ENCODE measurements at regions not wholly inside any gene's neighbourhood (a gene's known extent, or its start where the extent isn't known, plus 50 kb on each side); places are given as distances from the start of the nearest gene placed in this dataset.

DNA sequence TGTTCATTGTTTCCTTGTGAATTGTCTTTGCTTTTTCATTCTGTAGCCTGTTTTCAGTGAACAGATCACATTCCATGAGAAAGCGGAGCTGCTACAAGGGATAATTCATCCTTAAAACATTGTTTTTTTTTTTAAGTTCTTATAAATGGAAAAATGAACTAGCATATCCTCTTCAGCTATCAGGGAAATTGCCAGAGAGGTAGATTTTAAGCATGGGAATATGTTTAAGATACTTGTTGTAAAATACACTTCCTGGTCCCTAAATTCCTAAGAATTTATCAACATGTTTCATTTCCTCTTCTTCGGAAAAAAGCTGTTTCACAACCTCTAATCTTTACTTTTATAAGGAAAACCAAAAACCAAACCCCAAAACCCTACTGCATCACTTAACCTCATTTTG is 238.0 kb downstream of the POSTN start:
- ChIA-PET CTCF (interaction anchor here (0.7 kb wide), 1 partner anchor 981 kb away, joined by 4 read pairs; no protein-coding TSS in a partner anchor), POLR2A (no interaction called here)
- Mint-ChIP-seq H3K4me3 (no peak overlapping the region), H3K36me3 (no peaks in the 10 kb centered on the region), H3K27me3 (peaks cover 0 to 5% (median 0%) of the 10 kb centered on the region in 5 donors), H3K4me1 (peaks cover 0 to 2% (median 0%) of the 10 kb centered on the region in 7 donors), H3K27ac (no peak overlapping the region), H3K9me3 (peaks cover 0 to 11% (median 2%) of the 10 kb centered on the region in 11 donors)
- Histone ChIP-seq H3K27me3 (ENCODE audit: control insufficient read depth in 2 of 2, insufficient read depth in 2 of 2, low read length in 2 of 2) (no peaks in the 10 kb centered on the region), H3K4me1 (ENCODE audit: control insufficient read depth in 2 of 2, insufficient read depth in 2 of 2, low read length in 2 of 2) (no peaks in the 10 kb centered on the region), H3K9me3 (ENCODE audit: control insufficient read depth in 2 of 3, low read length in 3 of 3) (no peaks in the 10 kb centered on the region), H3K36me3 (ENCODE audit: control insufficient read depth in 2 of 3, insufficient read depth in 3 of 3, low read length in 3 of 3) (no peaks in the 10 kb centered on the region), H3K27ac (ENCODE audit: low read depth, low read length) (no peak overlapping the region), H3K4me3 (ENCODE audit: low read length) (no peak overlapping the region)
- no peak for DNase-seq
- ATAC-seq = no peak
- intact Hi-C loops (cut with micrococcal nuclease) = no loop called here

DNA sequence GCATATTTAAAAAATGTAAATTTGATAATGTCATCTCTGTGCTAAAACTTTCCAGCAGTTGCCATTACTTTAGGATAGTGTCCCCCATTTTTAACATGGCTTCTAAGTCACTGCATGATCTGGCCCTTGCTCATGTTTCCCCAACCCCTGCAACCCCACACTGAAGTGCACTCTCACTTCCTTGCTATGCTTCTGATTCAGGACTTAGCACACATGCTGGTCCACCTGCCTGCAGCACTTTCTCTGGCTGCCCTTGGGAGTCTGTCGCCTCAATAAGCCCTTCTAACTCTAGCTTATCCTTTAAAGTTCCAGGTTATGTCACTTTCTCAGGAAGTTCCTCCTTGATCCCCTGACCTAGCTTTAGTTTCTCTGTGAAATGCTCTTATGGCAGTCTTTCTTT is 241.0 kb downstream of the POSTN start:
- CTCF ChIA-PET = no interaction called here
- intact Hi-C loops (cut with micrococcal nuclease) = no loop called here
- Histone ChIP-seq H3K27me3 (ENCODE audit: control insufficient read depth in 2 of 2, insufficient read depth in 2 of 2, low read length in 2 of 2) (no peaks in the 10 kb centered on the region), H3K36me3 (ENCODE audit: control insufficient read depth in 2 of 3, insufficient read depth in 3 of 3, low read length in 3 of 3) (no peaks in the 10 kb centered on the region), H3K27ac (ENCODE audit: low read depth, low read length) (no peak overlapping the region), H3K9me3 (ENCODE audit: control insufficient read depth in 2 of 3, low read length in 3 of 3) (no peaks in the 10 kb centered on the region), H3K4me3 (ENCODE audit: low read length) (no peak overlapping the region), H3K4me1 (ENCODE audit: control insufficient read depth in 2 of 2, insufficient read depth in 2 of 2, low read length in 2 of 2) (no peaks in the 10 kb centered on the region)
- H3K4me3 Mint-ChIP-seq = no peak overlapping the region
- peaks cover 0 to 5% (median 2%) of the 10 kb centered on the region in 11 donors for H3K9me3 Mint-ChIP-seq
- DNase-seq (no peak), ATAC-seq (no peak)
- no peak overlapping the region for H3K27ac Mint-ChIP-seq
- H3K27me3 Mint-ChIP-seq = peaks cover 0 to 5% (median 0%) of the 10 kb centered on the region in 5 donors
- peaks cover 0 to 4% (median 0%) of the 10 kb centered on the region in 7 donors for H3K4me1 Mint-ChIP-seq
- POLR2A ChIA-PET = no interaction called here
- H3K36me3 Mint-ChIP-seq = no peaks in the 10 kb centered on the region

DNA sequence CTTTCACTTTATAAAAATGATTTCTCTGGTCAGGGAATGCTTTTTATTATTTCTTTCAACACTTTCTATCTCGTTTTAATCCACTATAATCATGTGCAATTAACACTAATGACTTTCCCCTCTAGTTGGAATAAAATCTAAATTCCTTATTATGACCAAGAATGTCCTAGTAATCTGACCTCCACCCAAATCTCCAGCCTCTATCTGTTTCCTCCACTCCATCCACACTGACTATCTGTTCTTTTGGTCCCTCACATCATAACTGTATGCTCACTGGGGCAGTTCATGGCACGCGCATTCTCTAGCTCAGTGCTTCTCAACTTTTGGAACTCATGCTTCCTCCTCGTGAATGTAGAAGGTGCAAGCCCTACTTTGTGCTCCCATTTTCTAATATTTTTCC is 244.7 kb downstream of the POSTN start:
- no peaks in the 10 kb centered on the region for H3K36me3 Mint-ChIP-seq
- no peak for DNase-seq
- peaks cover 0 to 5% (median 2%) of the 10 kb centered on the region in 11 donors for H3K9me3 Mint-ChIP-seq
- intact Hi-C loops (cut with micrococcal nuclease) = no loop called here
- H3K27ac Mint-ChIP-seq = no peak overlapping the region
- Histone ChIP-seq H3K4me3 (ENCODE audit: low read length) (no peak overlapping the region), H3K27me3 (ENCODE audit: control insufficient read depth in 2 of 2, insufficient read depth in 2 of 2, low read length in 2 of 2) (no peaks in the 10 kb centered on the region), H3K9me3 (ENCODE audit: control insufficient read depth in 2 of 3, low read length in 3 of 3) (no peaks in the 10 kb centered on the region), H3K27ac (ENCODE audit: low read depth, low read length) (no peak overlapping the region), H3K36me3 (ENCODE audit: control insufficient read depth in 2 of 3, insufficient read depth in 3 of 3, low read length in 3 of 3) (no peaks in the 10 kb centered on the region), H3K4me1 (ENCODE audit: control insufficient read depth in 2 of 2, insufficient read depth in 2 of 2, low read length in 2 of 2) (no peaks in the 10 kb centered on the region)
- ChIA-PET POLR2A (no interaction called here), CTCF (no interaction called here)
- no peak for ATAC-seq
- H3K4me1 Mint-ChIP-seq = peaks cover 0 to 2% (median 0%) of the 10 kb centered on the region in 7 donors
- peaks cover 0 to 5% (median 0%) of the 10 kb centered on the region in 5 donors for H3K27me3 Mint-ChIP-seq
- H3K4me3 Mint-ChIP-seq = no peak overlapping the region

DNA sequence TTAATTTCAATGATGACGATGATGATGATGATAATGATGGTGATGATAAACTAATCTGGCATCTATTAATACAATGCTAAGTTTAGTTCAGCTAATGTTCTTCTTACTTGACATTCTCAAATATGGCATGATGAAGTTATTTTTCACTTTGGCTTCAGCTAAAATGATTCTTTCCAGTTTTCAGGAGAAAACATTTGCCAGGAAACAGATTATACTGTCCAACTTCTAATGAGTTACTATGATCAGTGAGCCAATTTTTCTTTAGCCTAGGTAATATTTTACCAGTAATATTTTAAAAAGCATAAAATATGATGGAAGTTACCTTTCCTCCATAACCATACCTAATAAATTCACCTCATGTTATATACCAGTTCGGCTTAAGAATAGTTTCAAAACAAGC is 245.7 kb upstream of the CSNK1A1L start:
- Histone ChIP-seq H3K4me1 (ENCODE audit: control insufficient read depth in 2 of 2, insufficient read depth in 2 of 2, low read length in 2 of 2) (no peaks in the 10 kb centered on the region), H3K27me3 (ENCODE audit: control insufficient read depth in 2 of 2, insufficient read depth in 2 of 2, low read length in 2 of 2) (no peaks in the 10 kb centered on the region), H3K9me3 (ENCODE audit: control insufficient read depth in 2 of 3, low read length in 3 of 3) (no peaks in the 10 kb centered on the region), H3K36me3 (ENCODE audit: control insufficient read depth in 2 of 3, insufficient read depth in 3 of 3, low read length in 3 of 3) (no peaks in the 10 kb centered on the region), H3K27ac (ENCODE audit: low read depth, low read length) (no peak overlapping the region), H3K4me3 (ENCODE audit: low read length) (no peak overlapping the region)
- peaks cover 0 to 6% (median 0%) of the 10 kb centered on the region in 11 donors for H3K9me3 Mint-ChIP-seq
- no peak overlapping the region for H3K27ac Mint-ChIP-seq
- intact Hi-C loops (cut with micrococcal nuclease) = no loop called here
- no peak overlapping the region for H3K4me3 Mint-ChIP-seq
- H3K4me1 Mint-ChIP-seq = peaks cover 0 to 2% (median 0%) of the 10 kb centered on the region in 7 donors
- CTCF ChIA-PET = no interaction called here
- no peaks in the 10 kb centered on the region for H3K27me3 Mint-ChIP-seq
- ATAC-seq (no peak), DNase-seq (no peak)
- H3K36me3 Mint-ChIP-seq = no peaks in the 10 kb centered on the region
- POLR2A ChIA-PET = no interaction called here

DNA sequence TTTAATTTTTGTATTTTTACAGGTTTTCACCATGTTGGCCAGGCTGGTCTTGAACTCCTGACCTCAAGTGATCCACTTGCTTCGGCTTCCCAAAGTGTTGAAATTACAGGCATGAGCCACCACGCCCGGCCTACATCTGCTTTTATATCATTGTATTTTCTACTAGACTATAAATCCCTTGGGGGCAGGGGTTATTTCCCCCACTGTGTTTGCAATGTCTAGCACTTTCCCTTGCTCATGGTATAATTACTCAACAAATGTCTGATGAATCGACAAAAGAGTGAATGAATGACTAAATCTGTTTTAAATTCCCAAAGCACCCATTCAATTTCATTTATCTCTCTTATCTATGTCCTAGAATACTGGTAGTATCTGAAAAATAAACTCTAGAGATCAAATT is 244.5 kb upstream of the CSNK1A1L start:
- Histone ChIP-seq H3K27ac (ENCODE audit: low read depth, low read length) (no peak overlapping the region), H3K36me3 (ENCODE audit: control insufficient read depth in 2 of 3, insufficient read depth in 3 of 3, low read length in 3 of 3) (no peaks in the 10 kb centered on the region), H3K4me1 (ENCODE audit: control insufficient read depth in 2 of 2, insufficient read depth in 2 of 2, low read length in 2 of 2) (no peaks in the 10 kb centered on the region), H3K9me3 (ENCODE audit: control insufficient read depth in 2 of 3, low read length in 3 of 3) (no peaks in the 10 kb centered on the region), H3K4me3 (ENCODE audit: low read length) (no peak overlapping the region), H3K27me3 (ENCODE audit: control insufficient read depth in 2 of 2, insufficient read depth in 2 of 2, low read length in 2 of 2) (no peaks in the 10 kb centered on the region)
- ATAC-seq (no peak), DNase-seq (no peak)
- intact Hi-C loops (cut with micrococcal nuclease) = no loop called here
- Mint-ChIP-seq H3K9me3 (peaks cover 0 to 6% (median 0%) of the 10 kb centered on the region in 11 donors), H3K4me1 (peaks cover 0 to 2% (median 0%) of the 10 kb centered on the region in 7 donors), H3K4me3 (no peak overlapping the region), H3K27me3 (no peaks in the 10 kb centered on the region), H3K36me3 (no peaks in the 10 kb centered on the region), H3K27ac (no peak overlapping the region)
- POLR2A ChIA-PET = no interaction called here
- CTCF ChIA-PET = no interaction called here

DNA sequence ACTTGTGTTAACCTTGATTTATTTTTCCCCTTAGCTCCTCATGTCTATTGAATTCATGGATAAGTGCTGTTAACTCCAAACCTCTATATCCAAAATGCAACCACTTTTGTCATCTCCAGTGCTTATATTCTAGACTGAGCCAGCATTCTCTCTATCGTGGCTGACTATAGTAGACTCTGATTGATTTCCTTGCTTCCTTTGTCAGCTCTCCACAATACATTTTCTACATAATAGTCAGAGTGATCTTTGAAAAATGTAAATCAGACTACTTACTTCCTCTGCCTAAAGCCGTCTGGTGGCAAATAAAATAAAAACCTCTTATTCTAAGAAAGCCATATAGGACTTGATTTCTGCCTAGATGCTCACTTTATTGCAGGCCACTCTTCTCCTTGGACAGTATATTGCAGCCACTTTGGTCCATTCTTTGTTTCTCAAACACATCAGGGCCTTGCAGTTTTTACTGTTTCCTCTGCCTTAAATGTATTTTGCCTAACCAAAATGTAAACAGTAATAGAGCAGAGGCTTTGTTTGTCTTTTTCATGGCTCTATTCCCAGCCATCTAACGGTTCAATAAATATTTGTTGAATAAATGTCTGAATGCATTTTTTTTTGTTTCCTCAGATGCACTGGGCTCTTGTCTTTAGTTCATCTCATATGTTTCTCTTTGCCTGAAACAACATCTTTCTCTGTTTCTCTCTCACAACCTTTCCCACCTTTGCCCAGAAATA is 243.6 kb upstream of the CSNK1A1L start:
- POLR2A ChIA-PET = no interaction called here
- H3K27ac ChIP-seq (ENCODE audit: low read depth, low read length) = no peak overlapping the region
- Mint-ChIP-seq H3K9me3 (peaks cover 0 to 6% (median 0%) of the 10 kb centered on the region in 11 donors), H3K36me3 (no peaks in the 10 kb centered on the region), H3K27ac (no peak overlapping the region), H3K4me3 (no peak overlapping the region), H3K4me1 (peaks cover 0 to 2% (median 0%) of the 10 kb centered on the region in 7 donors), H3K27me3 (no peaks in the 10 kb centered on the region)
- no peak overlapping the region for H3K4me3 ChIP-seq (ENCODE audit: low read length)
- H3K4me1 ChIP-seq (ENCODE audit: control insufficient read depth in 2 of 2, insufficient read depth in 2 of 2, low read length in 2 of 2) = no peaks in the 10 kb centered on the region
- intact Hi-C loops (cut with micrococcal nuclease) = no loop called here
- DNase-seq (no peak), ATAC-seq (no peak)
- no peaks in the 10 kb centered on the region for H3K9me3 ChIP-seq (ENCODE audit: control insufficient read depth in 2 of 3, low read length in 3 of 3)
- no peaks in the 10 kb centered on the region for H3K36me3 ChIP-seq (ENCODE audit: control insufficient read depth in 2 of 3, insufficient read depth in 3 of 3, low read length in 3 of 3)
- CTCF ChIA-PET = no interaction called here
- no peaks in the 10 kb centered on the region for H3K27me3 ChIP-seq (ENCODE audit: control insufficient read depth in 2 of 2, insufficient read depth in 2 of 2, low read length in 2 of 2)

DNA sequence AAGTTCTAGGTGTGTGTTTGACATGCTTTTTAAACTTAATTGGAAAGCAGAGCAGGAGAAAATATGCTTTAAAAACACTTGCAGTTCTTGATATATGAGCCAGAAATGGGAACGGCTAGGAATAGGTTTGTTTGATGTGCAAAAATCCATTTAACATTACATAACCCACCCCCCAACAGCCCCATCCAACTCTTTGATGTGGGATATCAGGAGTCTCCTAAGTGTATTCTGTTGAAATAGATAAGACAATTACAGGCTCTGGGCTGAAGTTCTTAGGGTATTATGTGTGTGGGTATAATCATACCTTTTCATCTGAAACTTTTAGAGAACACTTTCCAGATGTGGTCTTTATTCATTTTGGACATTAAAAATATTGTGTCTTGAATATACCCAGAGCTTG is 240.4 kb upstream of the CSNK1A1L start:
- DNase-seq (no peak), ATAC-seq (no peak)
- ChIA-PET CTCF (no interaction called here), POLR2A (no interaction called here)
- no peak overlapping the region for H3K4me3 ChIP-seq (ENCODE audit: low read length)
- no peaks in the 10 kb centered on the region for H3K9me3 ChIP-seq (ENCODE audit: control insufficient read depth in 2 of 3, low read length in 3 of 3)
- H3K27me3 Mint-ChIP-seq = no peaks in the 10 kb centered on the region
- intact Hi-C loops (cut with micrococcal nuclease) = no loop called here
- H3K27ac ChIP-seq (ENCODE audit: low read depth, low read length) = no peak overlapping the region
- H3K27me3 ChIP-seq (ENCODE audit: control insufficient read depth in 2 of 2, insufficient read depth in 2 of 2, low read length in 2 of 2) = no peaks in the 10 kb centered on the region
- H3K36me3 Mint-ChIP-seq = no peaks in the 10 kb centered on the region
- H3K4me3 Mint-ChIP-seq = no peak overlapping the region
- H3K4me1 ChIP-seq (ENCODE audit: control insufficient read depth in 2 of 2, insufficient read depth in 2 of 2, low read length in 2 of 2) = no peaks in the 10 kb centered on the region
- H3K4me1 Mint-ChIP-seq = no peaks in the 10 kb centered on the region
- H3K36me3 ChIP-seq (ENCODE audit: control insufficient read depth in 2 of 3, insufficient read depth in 3 of 3, low read length in 3 of 3) = no peaks in the 10 kb centered on the region
- peaks cover 0 to 6% (median 0%) of the 10 kb centered on the region in 11 donors for H3K9me3 Mint-ChIP-seq
- no peak overlapping the region for H3K27ac Mint-ChIP-seq

All from naive thymus-derived CD4-positive, alpha-beta T cell (primary cell).